ENCODE measurements at regions not wholly inside any gene's neighbourhood (a gene's known extent, or its start where the extent isn't known, plus 50 kb on each side); places are given as distances from the start of the nearest gene placed in this dataset.
"Not testable (repeated sequence)": the region's sequence is repeated elsewhere in the genome, so short reads cannot be mapped to it uniquely, and the experiment has no call there.

DNA sequence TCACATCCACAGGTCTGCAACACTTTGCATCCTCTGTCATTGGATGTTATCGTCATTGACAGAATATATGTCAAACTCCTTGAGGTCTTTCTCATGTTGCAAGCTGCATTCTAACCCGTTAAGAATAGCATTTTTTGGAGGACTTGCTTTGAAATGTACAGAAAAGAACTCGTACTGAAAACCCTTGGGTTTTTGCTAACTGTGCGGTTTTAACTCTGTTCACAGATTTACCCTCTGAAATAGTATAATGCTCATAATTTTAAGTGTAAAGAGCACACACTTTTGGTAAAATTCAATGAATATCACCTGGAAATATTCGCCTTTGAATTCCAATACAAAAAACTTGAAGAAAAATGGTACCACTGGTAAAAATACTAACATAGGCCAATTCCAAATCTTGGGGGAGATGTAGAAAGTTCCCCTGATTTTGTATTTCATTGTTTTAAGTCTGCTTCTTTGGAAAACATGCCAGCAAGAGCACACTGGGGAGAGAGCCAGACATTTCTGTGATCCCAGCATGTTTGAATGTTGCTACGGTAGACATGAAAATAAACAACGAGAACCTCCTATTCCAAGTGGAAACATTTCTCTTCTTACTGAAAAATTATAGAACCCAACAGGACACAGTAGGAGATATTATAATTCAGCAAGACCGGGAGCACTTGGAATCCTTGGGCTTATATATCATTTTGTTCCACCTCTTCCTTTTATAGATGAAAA lies 446.0 kb downstream of the AEBP2 start:
- DNase-seq: no peak

GRCh38 chr12:19886065-19886464 lies 446.8 kb downstream of the AEBP2 start:
- no peak for DNase-seq

GRCh38 chr12:19886639-19887064 lies 447.4 kb downstream of the AEBP2 start:
- DNase-seq: no peak

DNA sequence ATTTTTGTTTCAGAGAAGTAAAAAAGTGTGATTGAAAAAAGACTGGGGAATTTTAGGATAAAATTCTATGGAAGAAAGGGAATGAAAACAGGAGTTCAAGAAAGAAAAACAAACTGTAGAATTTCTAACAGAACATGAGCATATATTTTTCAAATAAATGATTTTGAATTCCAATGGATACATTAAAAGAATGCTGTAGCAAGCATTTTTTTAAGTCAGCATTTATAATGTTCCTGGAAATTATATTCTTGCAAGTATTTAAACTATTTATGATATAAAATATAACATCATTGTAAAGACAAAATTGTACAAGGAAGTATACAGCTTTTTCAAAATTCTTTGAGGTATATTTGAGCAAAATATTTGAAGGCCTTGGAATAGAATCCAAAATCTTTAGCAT lies 450.7 kb downstream of the AEBP2 start:
- no peak for DNase-seq

DNA sequence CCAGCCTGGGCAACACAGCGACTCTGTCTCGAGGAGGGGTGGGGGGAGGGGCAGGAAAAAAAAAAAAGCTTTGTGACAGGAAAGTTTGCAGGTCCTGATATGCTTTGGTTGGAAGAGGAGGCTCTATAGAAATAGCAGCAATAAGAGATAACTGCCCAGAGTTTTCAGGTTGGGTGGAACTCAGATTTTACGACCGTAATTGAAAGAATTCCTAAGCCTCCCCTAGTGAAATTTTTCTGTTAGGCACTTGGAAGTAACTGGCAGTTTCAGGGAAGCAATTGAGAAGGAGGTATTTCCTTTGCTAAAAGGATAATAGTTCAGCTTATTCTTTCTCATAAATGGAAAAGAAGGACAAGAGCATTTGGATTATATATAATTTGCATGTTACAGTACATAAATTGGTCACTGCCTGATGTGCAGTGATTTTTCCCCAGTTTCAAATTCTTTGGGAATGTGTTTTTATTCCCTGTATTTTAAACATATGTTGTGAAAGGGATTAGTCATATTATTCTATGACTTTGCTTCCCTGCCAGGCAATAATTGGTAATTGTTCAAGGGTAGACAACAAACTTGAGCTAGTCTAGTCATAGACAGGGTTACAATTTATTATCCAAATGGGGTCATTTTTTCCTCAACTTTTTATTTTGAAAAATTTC lies 452.8 kb downstream of the AEBP2 start:
- DNase-seq: no peak

- no peak for DNase-seq
These were observed 454.2 kb downstream of the AEBP2 start for GRCh38 chr12:19893514-19893913.

GRCh38 chr12:19894050-19894449 lies 454.8 kb downstream of the AEBP2 start:
- DNase-seq: no peak

DNA sequence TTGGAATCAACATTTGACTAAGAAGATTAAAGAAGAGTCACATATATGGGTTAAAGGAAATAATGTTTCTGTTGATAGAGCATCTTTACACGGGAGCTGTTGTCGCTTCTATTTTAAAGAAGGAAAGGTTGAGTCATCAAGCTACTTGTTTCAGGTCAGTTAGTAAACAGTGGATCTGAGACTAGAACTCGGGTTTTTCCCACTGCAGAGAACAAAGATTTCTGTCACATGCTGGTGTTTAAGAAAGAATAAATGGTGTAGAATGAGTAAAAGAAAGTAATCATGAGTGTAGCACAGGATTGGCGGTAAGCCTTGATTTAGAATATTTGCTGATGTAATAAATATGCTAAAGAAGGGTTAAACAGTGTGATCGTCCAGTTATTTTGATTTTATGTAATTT lies 455.5 kb downstream of the AEBP2 start:
- no peak for DNase-seq

DNA sequence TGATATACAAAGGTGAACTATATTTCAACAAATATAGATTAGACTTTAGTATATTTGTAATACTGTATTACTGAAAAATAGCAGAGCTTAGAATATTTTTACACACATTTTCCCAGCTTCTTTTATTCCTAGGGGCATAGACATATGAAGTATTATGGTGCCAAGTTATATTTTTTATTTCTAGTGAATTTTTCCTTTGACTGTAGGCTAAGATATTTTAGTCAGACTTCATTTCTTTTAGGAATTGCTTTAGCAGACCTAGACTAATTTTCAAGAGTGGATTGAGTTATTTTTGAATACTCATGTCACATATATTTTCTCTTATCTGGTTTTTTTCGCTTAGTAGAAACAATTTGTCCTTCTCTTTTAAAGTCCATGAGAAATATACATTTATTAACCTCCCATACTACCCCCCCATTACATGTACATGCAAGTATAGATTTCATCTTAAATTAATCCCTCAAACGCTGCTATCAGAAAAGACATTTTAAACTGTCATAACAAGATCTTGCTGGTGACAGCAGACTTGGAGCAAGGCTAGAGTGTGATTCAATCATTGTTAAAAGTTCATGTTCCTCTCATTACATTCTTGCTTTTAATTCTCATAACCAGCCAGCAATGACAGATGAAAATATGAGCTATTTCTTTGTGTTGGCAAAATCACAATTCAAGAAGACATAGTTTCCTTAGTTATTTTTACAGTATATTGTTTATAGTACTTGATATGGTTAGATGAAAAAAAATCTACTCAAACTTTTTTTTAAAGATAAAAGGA lies 456.1 kb downstream of the AEBP2 start:
- DNase-seq: no peak

GRCh38 chr12:19896041-19896440 lies 456.7 kb downstream of the AEBP2 start:
- DNase-seq: no peak

DNA sequence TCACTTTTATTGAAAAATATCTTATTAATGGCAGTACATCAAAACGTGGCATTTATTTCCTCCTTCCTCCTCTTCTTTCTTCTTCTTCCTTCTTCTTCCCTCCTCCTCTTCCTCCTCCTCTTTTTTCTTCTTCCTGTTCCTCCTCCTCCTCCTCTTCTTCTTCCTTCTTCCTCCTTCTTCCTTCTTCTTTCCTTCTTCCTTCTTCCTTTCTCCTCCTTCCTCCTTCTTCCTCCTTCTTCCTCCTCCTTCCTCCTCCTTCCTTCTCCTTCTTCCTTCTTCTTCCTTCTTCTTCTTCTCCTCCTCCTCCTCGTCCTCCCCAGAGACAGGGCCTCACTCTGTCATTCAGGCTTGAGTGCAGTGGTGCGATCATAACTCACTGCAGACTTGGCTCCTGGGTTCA lies 457.2 kb downstream of the AEBP2 start:
- no peak for DNase-seq

DNA sequence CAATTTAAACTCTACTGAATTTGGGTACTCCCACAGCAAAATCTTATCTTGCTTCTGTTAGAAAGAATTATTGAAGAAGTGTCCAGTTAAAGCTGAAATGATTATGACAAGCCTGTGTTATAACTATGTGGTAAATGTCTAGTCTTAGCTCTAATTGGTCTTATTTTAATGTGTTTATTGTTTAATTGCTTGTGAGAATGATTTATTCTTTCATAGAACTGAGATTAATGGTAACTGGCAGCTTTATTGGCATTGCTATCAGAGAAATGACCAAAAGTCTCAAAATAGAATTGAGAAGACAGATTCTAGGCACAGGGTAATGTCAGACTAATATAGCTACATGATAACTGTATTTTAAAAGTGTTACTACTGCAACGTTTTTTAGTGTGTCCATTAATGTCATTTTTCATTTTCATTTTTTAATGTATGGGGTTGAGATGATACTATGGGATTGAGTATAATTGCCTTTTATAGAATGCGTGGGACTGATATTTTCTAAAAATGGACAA lies 458.7 kb downstream of the AEBP2 start:
- DNase-seq: no peak

DNA sequence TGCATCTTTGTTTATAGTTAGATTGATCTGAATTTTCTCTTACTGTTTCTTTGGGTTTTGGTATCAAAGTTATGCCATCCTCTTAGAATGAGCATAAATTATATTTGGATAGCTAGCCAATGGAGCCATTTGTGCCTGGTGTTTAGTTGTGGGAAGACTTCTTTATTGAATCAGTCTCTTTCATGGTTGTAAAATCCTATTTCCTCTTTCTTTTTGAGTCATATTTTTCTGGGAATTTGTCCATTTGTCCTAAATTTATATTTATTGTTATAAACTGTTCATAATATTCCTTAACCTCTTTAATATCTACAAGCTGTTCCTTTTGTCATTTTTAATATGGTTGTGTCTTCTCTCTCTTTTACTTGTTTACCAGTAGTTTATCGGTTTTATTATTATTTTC lies 462.5 kb downstream of the AEBP2 start:
- no peak for DNase-seq

DNA sequence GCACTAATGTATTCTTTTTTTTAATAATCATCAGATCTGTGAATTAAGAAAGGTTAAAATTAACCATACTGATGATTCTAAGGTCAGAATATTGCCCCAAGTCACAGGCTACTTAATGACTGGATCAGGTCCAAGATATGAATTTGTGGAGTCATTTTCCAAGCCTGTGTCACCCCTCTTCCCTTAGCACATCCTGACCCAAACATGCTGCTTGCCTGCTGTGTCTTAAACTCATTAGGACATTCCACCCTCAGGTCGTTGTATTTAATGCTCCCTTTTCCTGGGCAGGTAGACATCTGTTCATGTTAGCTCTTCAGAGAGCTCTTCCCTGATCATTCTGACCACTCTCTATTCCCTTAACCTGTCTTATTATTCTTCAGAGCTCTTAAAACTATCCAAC lies 463.5 kb upstream of the PDE3A start:
- DNase-seq: no peak

DNA sequence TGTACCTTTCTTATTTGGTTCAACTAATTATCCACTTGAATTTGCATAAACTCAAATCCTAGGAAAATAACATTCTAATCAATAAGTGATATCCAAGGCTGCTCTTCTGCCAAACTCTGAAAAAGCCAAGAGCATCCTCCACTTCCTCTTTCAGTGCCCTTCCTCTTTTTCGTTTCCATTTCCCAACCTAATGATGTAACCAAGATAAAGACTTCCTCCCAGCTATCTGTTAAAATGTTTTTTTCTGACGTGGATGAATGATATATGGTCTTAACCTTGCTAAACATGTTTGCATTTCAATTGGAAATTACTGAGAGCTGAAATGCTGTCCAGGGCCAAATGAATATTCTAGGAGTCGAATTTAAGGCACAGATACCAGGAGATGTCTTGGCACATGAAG lies 459.5 kb upstream of the PDE3A start:
- no peak for DNase-seq

GRCh38 chr12:19909418-19909817 lies 458.9 kb upstream of the PDE3A start:
- no peak for DNase-seq

- no peak for DNase-seq
These were observed 457.7 kb upstream of the PDE3A start for GRCh38 chr12:19910681-19911080.

GRCh38 chr12:19912991-19913390 lies 455.3 kb upstream of the PDE3A start:
- no peak for DNase-seq

- DNase-seq: peak; percentile 47
These were observed 452.7 kb upstream of the PDE3A start for GRCh38 chr12:19915392-19916195.

GRCh38 chr12:19916196-19916753 lies 452.1 kb upstream of the PDE3A start:
- peak; percentile 23 for DNase-seq

DNA sequence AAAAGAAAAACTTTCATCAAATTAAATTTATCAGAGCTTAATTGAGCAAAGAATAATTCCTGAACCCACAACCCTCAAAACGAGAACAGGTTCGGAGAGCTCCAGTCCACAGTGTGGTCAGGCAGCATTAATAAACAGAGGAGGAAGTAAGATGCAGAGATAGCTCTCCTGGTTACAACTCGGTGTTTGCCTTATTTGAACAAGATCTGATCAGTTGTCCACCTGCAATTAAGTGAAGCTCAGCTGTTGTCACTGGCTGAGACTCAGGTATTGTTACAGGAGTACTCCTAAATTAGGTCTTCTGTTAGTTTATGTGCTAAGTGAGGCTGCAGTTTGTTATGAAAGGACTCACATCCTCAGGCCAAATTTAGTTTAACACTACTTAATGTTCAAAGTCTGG lies 451.4 kb upstream of the PDE3A start:
- DNase-seq: peak; percentile 63

DNA sequence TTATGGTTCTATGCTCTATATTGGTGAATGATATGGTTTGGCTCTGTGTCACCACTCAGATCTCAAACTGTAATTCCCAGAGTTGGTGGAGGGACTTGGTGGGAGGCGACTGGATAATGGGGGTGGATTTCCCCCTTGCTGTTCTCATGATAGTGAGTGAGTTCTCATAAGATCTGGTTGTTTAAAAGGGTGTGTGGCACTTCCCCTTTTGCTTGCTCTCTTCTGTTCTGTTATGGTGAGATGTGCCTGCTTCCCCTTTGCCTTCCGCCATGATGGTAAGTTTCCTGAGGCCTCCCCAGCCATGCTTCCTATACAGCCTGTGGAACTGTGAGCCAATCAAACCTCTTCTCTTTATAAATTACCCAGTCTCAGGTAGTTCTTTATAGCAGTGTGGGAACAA lies 446.6 kb upstream of the PDE3A start:
- DNase-seq: not testable (repeated sequence)

GRCh38 chr12:19922717-19923116 lies 445.6 kb upstream of the PDE3A start:
- DNase-seq: no peak

All from DMS153 (cell line).